PC-9 (cell line): ENCODE measurements at regions not wholly inside any gene's neighbourhood (a gene's known extent, or its start where the extent isn't known, plus 50 kb on each side); places are given as distances from the start of the nearest gene placed in this dataset.

Source experiments
- BruUV-seq: library from RNA; stranded (reverse); fragments of 400-500 nt; replicated peaks from 2 replicates; lab custom pipeline; 2021; lab: Mats Ljungman, UMichigan
- CTCF ChIA-PET: fragments of 300-600 bp; sonication (Branson Sonifier 250); formaldehyde crosslinking; loops from one replicate; lab custom pipeline; 2022; ENCODE audit warnings: antibody characterized with exemption; lab: Charles Lee
- POLR2A ChIA-PET: fragments of 300-600 bp; sonication (Branson Sonifier 250); formaldehyde crosslinking; loops from one replicate; lab custom pipeline; 2022; ENCODE audit warnings: antibody characterized with exemption; ENCODE audit not compliant: unreplicated experiment; lab: Charles Lee
- DNase-seq, 2 experiments: peaks; one replicate each; pipeline versions ENCODE4 v3.0.0 to v3.0.0-alpha.2; 2015 to 2022; ENCODE audit warnings: mixed read lengths in 1 of 2
- H2AFZ ChIP-seq: fragments of 200-600 bp; sonication (generic); 2 replicates; pipeline ENCODE4 v1.8.1; 2017; ENCODE audit warnings: antibody characterized with exemption
- H3F3A ChIP-seq: fragments of 200-600 bp; sonication (generic); 2 replicates; pipeline ENCODE4 v1.8.1; 2017; ENCODE audit warnings: antibody characterized with exemption, mild to moderate bottlenecking, low read depth; ENCODE audit not compliant: insufficient read depth
- H3K27ac ChIP-seq: fragments of 200-600 bp; sonication (generic); 2 replicates; pipeline ENCODE4 v1.6.1; 2016; ENCODE audit warnings: mixed run types
- H3K27me3 ChIP-seq: fragments of 200-600 bp; sonication (generic); 2 replicates; pipeline ENCODE4 v1.6.1; 2016; ENCODE audit warnings: low read depth, mixed run types; ENCODE audit not compliant: insufficient read depth
- H3K36me3 ChIP-seq: fragments of 200-600 bp; sonication (generic); 2 replicates; pipeline ENCODE4 v1.6.1; 2016; ENCODE audit warnings: low read depth, mixed run types
- H3K4me1 ChIP-seq: fragments of 200-600 bp; sonication (generic); replicated peaks from 2 replicates; pipeline ENCODE4 v1.6.1; 2016; ENCODE audit warnings: mixed run types; ENCODE audit not compliant: insufficient read depth
- H3K4me2 ChIP-seq: fragments of 200-600 bp; sonication (generic); 2 replicates; pipeline ENCODE4 v1.6.1; 2017; ENCODE audit warnings: mixed run types
- H3K4me3 ChIP-seq: fragments of 200-600 bp; sonication (generic); 2 replicates; pipeline ENCODE4 v1.6.1; 2016; ENCODE audit warnings: mixed run types
- H3K79me2 ChIP-seq: fragments of 200-600 bp; sonication (generic); 2 replicates; pipeline ENCODE4 v1.6.1; 2017; ENCODE audit warnings: low read depth, mixed run types
- H3K9me2 ChIP-seq: fragments of 200-600 bp; sonication (generic); 2 replicates; pipeline ENCODE4 v1.8.1; 2017; ENCODE audit warnings: mild to moderate bottlenecking; ENCODE audit not compliant: insufficient read depth
- H3K9me3 ChIP-seq: fragments of 200-600 bp; sonication (generic); 2 replicates; pipeline ENCODE4 v1.8.1; 2016; ENCODE audit warnings: low read depth; ENCODE audit not compliant: insufficient read depth
- H4K20me1 ChIP-seq: fragments of 200-600 bp; sonication (generic); 2 replicates; pipeline ENCODE4 v1.8.1; 2017; ENCODE audit not compliant: insufficient read depth
- CTCF ChIP-seq: fragments of 200-600 bp; sonication (generic); conservative IDR thresholded peaks from 2 replicates; pipeline ENCODE4 v1.6.1; 2017; ENCODE audit warnings: mixed run types, antibody characterized with exemption, mild to moderate bottlenecking, moderate library complexity
- EZH2 ChIP-seq: fragments of 200-600 bp; sonication (generic); IDR thresholded peaks from 2 replicates; pipeline ENCODE4 v1.8.0; 2017; ENCODE audit warnings: antibody characterized with exemption, low read depth
- intact Hi-C: fragments of 100-400 bp; cut with micrococcal nuclease; formaldehyde crosslinking; loops from one replicate; pipeline ENCODE4 v1.10.0; 2022; ENCODE audit not compliant: unreplicated experiment

DNA sequence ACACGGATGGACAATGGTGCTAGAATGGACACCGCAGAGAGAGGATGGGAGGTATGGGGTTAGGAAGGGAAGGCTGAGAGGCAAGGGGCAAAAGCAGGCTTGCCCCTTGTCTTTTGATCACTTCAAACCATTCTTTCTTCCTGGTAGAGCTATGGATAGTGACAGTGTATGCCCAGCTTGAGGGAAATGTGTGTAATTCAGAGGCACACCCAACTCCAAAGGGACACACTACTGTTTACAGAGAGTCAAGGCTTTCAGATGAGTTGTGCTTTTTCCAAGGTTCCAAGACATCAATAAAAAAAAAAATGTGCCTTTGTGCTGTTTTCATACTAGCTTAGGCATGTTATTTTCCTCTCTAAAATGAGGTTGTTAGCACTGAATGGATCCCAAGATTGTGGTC is 185.0 kb downstream of the MCHR2 start:
- Histone ChIP-seq H3K27me3 (no peaks in the 10 kb centered on the region), H3K27ac (no peak overlapping the region), H3K79me2 (no peaks in the 10 kb centered on the region), H4K20me1 (no peaks in the 10 kb centered on the region), H3K9me2 (0 out of 2 replicates have a peak, but pooled peaks cover under 1% of the 10 kb centered on the region), H3K4me3 (no peak overlapping the region), H3F3A (no peaks in the 10 kb centered on the region), H3K4me1 (no peaks in the 10 kb centered on the region), H3K36me3 (no peaks in the 10 kb centered on the region), H3K9me3 (no peaks in the 10 kb centered on the region), H3K4me2 (no peak overlapping the region), H2AFZ (no peak overlapping the region)
- intact Hi-C loops = no loop called here
- BruUV-seq = no TSS peak
- TF ChIP-seq CTCF = no peak
- no peak for TF ChIP-seq EZH2
- DNase-seq = no peak
- CTCF ChIA-PET = no interaction called here
- POLR2A ChIA-PET = no interaction called here

DNA sequence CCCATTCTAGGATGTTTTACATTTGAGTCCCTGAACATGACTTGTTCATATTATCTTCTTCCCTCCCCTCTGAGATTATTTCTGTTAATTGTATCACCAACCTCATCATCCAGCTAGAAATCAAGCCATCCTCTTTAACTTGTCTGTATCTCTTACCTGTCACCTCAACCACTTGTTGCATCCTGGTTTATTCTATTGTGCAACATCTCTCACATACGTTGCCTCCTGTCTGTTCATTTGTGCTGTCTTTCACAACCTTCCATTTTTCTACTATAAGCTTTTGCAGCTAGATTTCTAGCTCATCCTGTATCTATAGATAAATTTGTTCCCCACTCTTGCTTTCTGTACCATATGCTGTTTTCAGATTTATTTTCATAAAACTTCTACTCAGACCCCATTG is 183.7 kb downstream of the MCHR2 start:
- H3K4me3 ChIP-seq = no peak overlapping the region
- no peaks in the 10 kb centered on the region for H3K27me3 ChIP-seq
- H3K27ac ChIP-seq = no peak overlapping the region
- no peaks in the 10 kb centered on the region for H3K9me3 ChIP-seq
- H4K20me1 ChIP-seq = no peaks in the 10 kb centered on the region
- DNase-seq = no peak
- no peaks in the 10 kb centered on the region for H3F3A ChIP-seq
- H2AFZ ChIP-seq = no peak overlapping the region
- POLR2A ChIA-PET = no interaction called here
- CTCF ChIA-PET = no interaction called here
- H3K4me2 ChIP-seq = no peak overlapping the region
- no TSS peak for BruUV-seq
- no peaks in the 10 kb centered on the region for H3K36me3 ChIP-seq
- intact Hi-C loops = no loop called here
- no peaks in the 10 kb centered on the region for H3K79me2 ChIP-seq
- no peaks in the 10 kb centered on the region for H3K4me1 ChIP-seq
- H3K9me2 ChIP-seq = no peaks in the 10 kb centered on the region
- TF ChIP-seq CTCF (no peak), EZH2 (no peak)

- Histone ChIP-seq H3K4me3 (no peak overlapping the region), H4K20me1 (no peaks in the 10 kb centered on the region), H3K79me2 (no peaks in the 10 kb centered on the region), H3K27me3 (no peaks in the 10 kb centered on the region), H3K4me2 (no peak overlapping the region), H3K4me1 (no peaks in the 10 kb centered on the region), H2AFZ (no peak overlapping the region), H3K27ac (no peak overlapping the region), H3F3A (no peaks in the 10 kb centered on the region), H3K9me2 (no peaks in the 10 kb centered on the region), H3K9me3 (no peaks in the 10 kb centered on the region), H3K36me3 (no peaks in the 10 kb centered on the region)
- intact Hi-C loops = no loop called here
- POLR2A ChIA-PET = no interaction called here
- no peak for TF ChIP-seq EZH2
- no peak for TF ChIP-seq CTCF
- peak in 1 of 2 experiments; percentile 3 for DNase-seq
- no TSS peak for BruUV-seq
- CTCF ChIA-PET = no interaction called here
Observed at GRCh38 chr6:99810942-99811620, 182.9 kb downstream of the MCHR2 start.
